Uterus (tissue), 3 donors: ENCODE measurements at regions not wholly inside any gene's neighbourhood (a gene's known extent, or its start where the extent isn't known, plus 50 kb on each side); places are given as distances from the start of the nearest gene placed in this dataset.

Source experiments
- DNase-seq, 2 donors: peaks; one replicate each; pipeline ENCODE4 v3.0.0-alpha.2; 2019 to 2020
- H3K27ac ChIP-seq, 2 donors: fragments of 200-600 bp; sonication (generic); 1 replicate in 1 of 2; 2 replicates in 1 of 2; pipeline ENCODE4 v1.5.1; 2016 to 2018
- H3K27me3 ChIP-seq, 2 donors: fragments of 200-600 bp; sonication (generic); one replicate each; pipeline ENCODE4 v1.5.1; 2018 to 2019; ENCODE audit warnings: control low read depth in 1 of 2
- H3K36me3 ChIP-seq, 2 donors: fragments of 200-600 bp; sonication (generic); one replicate each; pipeline ENCODE4 v1.5.1; 2019; ENCODE audit warnings: control low read depth in 1 of 2
- H3K4me1 ChIP-seq, 2 donors: fragments of 200-600 bp; sonication (generic); one replicate each; pipeline ENCODE4 v1.5.1; 2018 to 2019; ENCODE audit warnings: control low read depth in 1 of 2
- H3K4me3 ChIP-seq, 2 donors: fragments of 200-600 bp; sonication (generic); 1 replicate in 1 of 2; 2 replicates in 1 of 2; pipeline ENCODE4 v1.5.1; 2018 to 2019; ENCODE audit warnings: mild to moderate bottlenecking in 1 of 2
- H3K9me3 ChIP-seq, 2 donors: fragments of 200-600 bp; sonication (generic); one replicate each; pipeline ENCODE4 v1.5.1; 2019; ENCODE audit warnings: control low read depth in 1 of 2
- CTCF ChIP-seq, 4 experiments: fragments of 200-600 bp in 2 of 4; fragments of 450-650 bp in 2 of 4; sonication (generic) in 2 of 4; IDR thresholded peaks; one replicate each; pipeline ENCODE4 v1.5.1; 2016 to 2019; ENCODE audit warnings: antibody characterized with exemption in 4 of 4, mild to moderate bottlenecking in 2 of 4, moderate library complexity in 1 of 4
- POLR2A ChIP-seq, 2 donors: fragments of 450-650 bp; IDR thresholded peaks; one replicate each; pipeline ENCODE4 v1.6.1; 2016; ENCODE audit warnings: antibody characterized with exemption in 2 of 2, mild to moderate bottlenecking in 1 of 2, moderate library complexity in 1 of 2
- intact Hi-C: fragments of 100-400 bp; cut with DNase I; formaldehyde crosslinking; loops from one replicate; pipeline ENCODE4 v1.15.1; 2023; ENCODE audit warnings: low total_unique reads
- donor health status: DM: yes; HTN: yes; CAD: no.

GRCh38 chr11:30665067-30665466 lies 78.9 kb upstream of the MPPED2 start:
- no peaks in the 10 kb centered on the region for H3K36me3 ChIP-seq
- TF ChIP-seq CTCF (IDR thresholded peaks at IDR 0.05) (no peak), POLR2A (IDR thresholded peaks at IDR 0.05) (no peak)
- intact Hi-C loops: no loop called here

GRCh38 chr11:30653606-30654005 lies 67.5 kb upstream of the MPPED2 start:
- Histone ChIP-seq H3K36me3 (no peaks in the 10 kb centered on the region), H3K4me1 (no peaks in the 10 kb centered on the region), H3K9me3 (no peaks in the 10 kb centered on the region), H3K27ac (no peak overlapping the region), H3K4me3 (no peak overlapping the region), H3K27me3 (no peaks in the 10 kb centered on the region)
- DNase-seq: no peak
- intact Hi-C loops: no loop called here
- TF ChIP-seq POLR2A (IDR thresholded peaks at IDR 0.05) (no peak), CTCF (IDR thresholded peaks at IDR 0.05) (no peak)

More at GRCh38 chr11:30665067-30665466, 78.9 kb upstream of the MPPED2 start:
- Histone ChIP-seq H3K27me3 (no peaks in the 10 kb centered on the region), H3K9me3 (no peaks in the 10 kb centered on the region), H3K4me3 (no peak overlapping the region), H3K4me1 (no peaks in the 10 kb centered on the region), H3K27ac (no peak overlapping the region)
- no peak for DNase-seq

GRCh38 chr11:30652801-30653200 lies 66.6 kb upstream of the MPPED2 start:
- no peaks in the 10 kb centered on the region for H3K9me3 ChIP-seq
- TF ChIP-seq CTCF (IDR thresholded peaks at IDR 0.05): no peak
- TF ChIP-seq POLR2A (IDR thresholded peaks at IDR 0.05): no peak
- DNase-seq: no peak
- no peak overlapping the region for H3K4me3 ChIP-seq
- H3K27me3 ChIP-seq: no peaks in the 10 kb centered on the region
- no peaks in the 10 kb centered on the region for H3K4me1 ChIP-seq
- intact Hi-C loops: no loop called here
- H3K36me3 ChIP-seq: no peaks in the 10 kb centered on the region
- no peak overlapping the region for H3K27ac ChIP-seq

GRCh38 chr11:30650266-30650665 lies 64.1 kb upstream of the MPPED2 start:
- H3K4me3 ChIP-seq: no peak overlapping the region
- no peak overlapping the region for H3K27ac ChIP-seq
- H3K4me1 ChIP-seq: no peaks in the 10 kb centered on the region
- no peak for DNase-seq
- H3K9me3 ChIP-seq: no peaks in the 10 kb centered on the region
- intact Hi-C loops: no loop called here
- TF ChIP-seq CTCF (IDR thresholded peaks at IDR 0.05) (no peak), POLR2A (IDR thresholded peaks at IDR 0.05) (no peak)
- no peaks in the 10 kb centered on the region for H3K36me3 ChIP-seq
- no peaks in the 10 kb centered on the region for H3K27me3 ChIP-seq
